DND-41 (cell line): ENCODE measurements at regions not wholly inside any gene's neighbourhood (a gene's known extent, or its start where the extent isn't known, plus 50 kb on each side); places are given as distances from the start of the nearest gene placed in this dataset.

Source experiments
- ATAC-seq: fragments of 200-7000 bp; cut with Tn5 transposase; 3 replicates; pipeline ENCODE4 v1.9.1; 2021; ENCODE audit warnings: low read depth; ENCODE audit not compliant: insufficient read depth
- DNase-seq: peaks from one replicate; pipeline ENCODE4 v3.0.0-alpha.2; 2020
- H2AFZ ChIP-seq: 2 replicates; pipeline ENCODE4 v1.6.0; 2012; ENCODE audit warnings: low read depth, low read length
- H3K27ac ChIP-seq: 2 replicates; pipeline ENCODE4 v1.5.1; 2012; ENCODE audit warnings: low read length, inconsistent platforms
- H3K27me3 ChIP-seq: fragments of 200-600 bp; sonication (generic); 2 replicates; pipeline ENCODE4 v1.6.0; 2012; ENCODE audit warnings: low read length, mild to moderate bottlenecking, inconsistent platforms; ENCODE audit not compliant: insufficient read depth, poor library complexity
- H3K36me3 ChIP-seq: 2 replicates; pipeline ENCODE4 v1.5.1; 2012; ENCODE audit warnings: low read length, inconsistent platforms; ENCODE audit not compliant: insufficient read depth
- H3K4me1 ChIP-seq: 2 replicates; pipeline ENCODE4 v1.5.1; 2012; ENCODE audit warnings: mild to moderate bottlenecking, low read length; ENCODE audit not compliant: insufficient read depth
- H3K4me2 ChIP-seq: 2 replicates; pipeline ENCODE4 v1.6.0; 2012; ENCODE audit warnings: mild to moderate bottlenecking, moderate library complexity, low read length, inconsistent platforms; ENCODE audit not compliant: insufficient read depth
- H3K4me3 ChIP-seq, 2 experiments: fragments of 200-600 bp in 1 of 2; shearing (Covaris generic) in 1 of 2; 2 replicates each; pipeline ENCODE4 v1.5.1; 2012 to 2016; ENCODE audit warnings: inconsistent platforms in 2 of 2, low read length in 2 of 2, mild to moderate bottlenecking in 2 of 2, low read depth in 1 of 2, moderate library complexity in 1 of 2
- H3K79me2 ChIP-seq: 2 replicates; pipeline ENCODE4 v1.6.0; 2012; ENCODE audit warnings: low read length, inconsistent platforms; ENCODE audit not compliant: insufficient read depth
- H3K9ac ChIP-seq: 2 replicates; pipeline ENCODE4 v1.6.0; 2012; ENCODE audit warnings: low read depth, mild to moderate bottlenecking, inconsistent platforms, low read length, moderate library complexity
- H3K9me3 ChIP-seq: 2 replicates; pipeline ENCODE4 v1.5.1; 2012; ENCODE audit warnings: low read length, moderate library complexity, mild to moderate bottlenecking, inconsistent platforms; ENCODE audit not compliant: insufficient read depth, severe bottlenecking
- H4K20me1 ChIP-seq: 2 replicates; pipeline ENCODE4 v1.6.0; 2012; ENCODE audit warnings: low read length; ENCODE audit not compliant: insufficient read depth
- CTCF ChIP-seq: IDR thresholded peaks from 2 replicates; pipeline ENCODE4 v1.5.1; 2012; ENCODE audit warnings: borderline replicate concordance, low read length, moderate library complexity, mild to moderate bottlenecking; ENCODE audit not compliant: poor library complexity, severe bottlenecking; ENCODE audit errors: extremely low read depth
- EZH2 ChIP-seq: IDR thresholded peaks from 3 replicates; pipeline ENCODE4 v1.6.1; 2012; ENCODE audit warnings: borderline replicate concordance, low read depth, mild to moderate bottlenecking, moderate library complexity, low read length, inconsistent platforms; ENCODE audit not compliant: severe bottlenecking

DNA sequence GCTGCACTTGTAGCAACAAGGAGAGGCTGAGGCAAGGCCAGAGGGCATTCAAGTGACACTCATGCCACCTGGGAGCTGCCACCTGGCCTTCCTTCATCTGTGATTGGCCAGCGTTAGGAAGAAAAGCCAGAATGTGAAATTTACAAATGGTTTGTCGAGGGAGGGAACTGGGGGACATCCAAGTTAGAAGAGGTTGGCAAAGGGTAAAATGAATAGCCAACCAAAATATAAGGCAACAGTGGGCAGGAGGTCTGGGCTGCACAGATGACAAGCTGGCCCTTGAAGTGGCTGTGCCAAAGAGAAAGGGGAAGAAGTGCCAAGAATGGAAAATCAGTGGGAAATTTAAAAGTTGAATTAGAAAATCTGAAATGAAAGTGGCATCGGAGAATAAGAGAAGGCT, 221.4 kb downstream of the C11orf91 start:
- H3K9ac ChIP-seq = no peak overlapping the region
- no peak overlapping the region for H3K4me3 ChIP-seq
- H2AFZ ChIP-seq = no peak overlapping the region
- TF ChIP-seq CTCF (no peak), EZH2 (no peak)
- DNase-seq = no peak
- peaks cover 5% of the 10 kb centered on the region for H3K27me3 ChIP-seq
- no peak for ATAC-seq
- H3K79me2 ChIP-seq = no peaks in the 10 kb centered on the region
- H3K4me1 ChIP-seq = no peaks in the 10 kb centered on the region
- H3K36me3 ChIP-seq = no peaks in the 10 kb centered on the region
- H3K9me3 ChIP-seq = no peaks in the 10 kb centered on the region
- H3K4me2 ChIP-seq = no peak overlapping the region
- no peak overlapping the region for H3K27ac ChIP-seq
- no peaks in the 10 kb centered on the region for H4K20me1 ChIP-seq

DNA sequence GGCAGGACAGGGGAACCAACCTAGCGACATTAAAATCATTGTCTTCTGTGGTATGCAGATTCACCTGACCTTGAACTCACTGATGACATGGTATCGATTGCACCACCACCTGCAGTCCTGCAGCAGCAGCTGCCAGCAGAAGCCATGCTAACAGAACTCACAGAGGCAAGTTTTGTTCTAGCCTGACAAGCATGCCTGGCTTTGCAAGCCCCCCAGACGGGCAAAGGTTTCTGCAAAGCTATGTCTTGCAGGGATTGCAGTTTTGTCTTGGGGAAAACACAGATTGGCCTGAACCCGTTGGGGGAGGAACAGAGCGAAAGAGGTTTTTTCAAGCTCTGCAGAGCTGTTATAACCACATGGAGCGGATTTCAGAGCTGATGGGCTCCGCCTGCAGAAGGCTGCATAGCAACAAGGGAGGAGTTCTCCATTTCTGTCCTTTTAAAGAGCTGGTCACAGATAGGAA, 221.0 kb downstream of the HIPK3 start:
- Histone ChIP-seq H3K79me2 (no peaks in the 10 kb centered on the region), H3K27me3 (peaks cover 10% of the 10 kb centered on the region), H3K9me3 (no peaks in the 10 kb centered on the region), H3K4me2 (no peak overlapping the region), H3K36me3 (no peaks in the 10 kb centered on the region), H3K27ac (no peak overlapping the region), H3K4me1 (no peaks in the 10 kb centered on the region), H3K9ac (no peak overlapping the region), H4K20me1 (no peaks in the 10 kb centered on the region), H3K4me3 (no peak overlapping the region), H2AFZ (no peak overlapping the region)
- ATAC-seq (no peak), DNase-seq (no peak)
- no peak for TF ChIP-seq EZH2
- no peak for TF ChIP-seq CTCF

DNA sequence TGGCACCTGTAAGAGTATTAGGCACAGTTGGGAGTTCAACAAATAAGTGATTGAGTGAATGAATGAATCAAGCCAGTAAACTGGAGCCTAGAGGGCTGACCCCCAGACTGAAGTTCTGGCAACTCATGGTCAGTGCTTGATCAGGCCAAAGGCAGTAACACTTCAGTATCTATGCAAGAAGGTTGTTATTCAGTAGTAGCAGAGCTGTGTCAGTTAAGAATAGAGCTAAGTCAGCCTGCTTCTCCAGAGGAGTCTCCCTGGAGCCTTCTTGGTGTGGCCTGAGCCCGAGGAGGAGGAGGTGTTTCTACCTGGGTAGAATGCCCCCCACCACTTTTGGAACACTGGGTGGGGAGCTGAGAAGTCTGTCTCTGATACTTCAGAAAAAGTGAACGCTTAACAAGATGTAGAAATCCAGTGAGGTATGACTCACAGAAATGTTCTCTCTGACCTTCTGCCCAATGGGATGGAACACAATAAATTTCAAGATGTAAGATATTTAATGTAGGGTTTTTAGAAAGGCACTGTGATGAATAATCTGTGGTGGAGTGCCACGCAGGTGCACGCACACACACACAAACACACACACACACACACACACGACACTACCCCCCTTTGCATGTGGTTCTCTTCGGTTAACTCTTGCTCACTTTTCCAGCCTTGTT, 219.9 kb downstream of the HIPK3 start:
- ATAC-seq (no peak), DNase-seq (no peak)
- Histone ChIP-seq H2AFZ (no peak overlapping the region), H3K9me3 (no peaks in the 10 kb centered on the region), H3K9ac (no peak overlapping the region), H3K27ac (no peak overlapping the region), H3K4me3 (no peak overlapping the region), H3K36me3 (no peaks in the 10 kb centered on the region), H3K4me1 (no peaks in the 10 kb centered on the region), H3K27me3 (peaks cover 10% of the 10 kb centered on the region), H4K20me1 (no peaks in the 10 kb centered on the region), H3K79me2 (no peaks in the 10 kb centered on the region), H3K4me2 (no peak overlapping the region)
- TF ChIP-seq EZH2 (no peak), CTCF (no peak)
